HCT116 (cell line): ENCODE measurements at regions not wholly inside any gene's neighbourhood (a gene's known extent, or its start where the extent isn't known, plus 50 kb on each side); places are given as distances from the start of the nearest gene placed in this dataset.

ENCODE experiments used
- ATAC-seq: fragments of 200-7000 bp; cut with Tn5 transposase; 2 replicates; pipeline ENCODE4 v1.9.1; 2020; ENCODE audit warnings: mild to moderate bottlenecking, moderate library complexity
- BruUV-seq: library from RNA; stranded (reverse); fragments of 400-500 nt; replicated peaks from 2 replicates; lab custom pipeline; 2021; lab: Mats Ljungman, UMichigan
- CTCF ChIA-PET: fragments of 300-600 bp; sonication (Branson Sonifier 250); formaldehyde crosslinking; loops from one replicate; lab custom pipeline; 2021; ENCODE audit warnings: antibody characterized with exemption; lab: Charles Lee
- POLR2A ChIA-PET: fragments of 300-600, 350-600 bp; sonication (Branson Sonifier 250); formaldehyde crosslinking; loops from one replicate; lab custom pipeline; 2021; ENCODE audit warnings: antibody characterized with exemption; lab: Charles Lee
- RAD21 ChIA-PET, 2 experiments: fragments of 300-600 bp; sonication (Branson Sonifier 250); formaldehyde crosslinking; loops; one replicate each; lab custom pipeline; 2023; ENCODE audit warnings: low total read pairs in 2 of 2; ENCODE audit not compliant: uncharacterized antibody in 2 of 2, unreplicated experiment in 2 of 2, low non-redundant PET in 1 of 2; lab: Charles Lee
- DNase-seq: peaks from one replicate; pipeline ENCODE4 v3.0.0-alpha.2; 2010; ENCODE audit warnings: low read depth, low spot score
- H2AFZ ChIP-seq: fragments of 200-600 bp; shearing (Covaris generic), sonication (generic); 2 replicates; pipeline ENCODE4 v1.6.1; 2017; ENCODE audit warnings: low read depth, mixed run types, mixed read lengths, antibody characterized with exemption, low read length; ENCODE audit not compliant: poor library complexity, severe bottlenecking
- H3K27ac ChIP-seq: 2 replicates; pipeline ENCODE4 v1.5.1; 2012; ENCODE audit warnings: low read depth, low read length
- H3K27me3 ChIP-seq: fragments of 200-600 bp; sonication (generic); 2 replicates; pipeline ENCODE4 v1.6.1; 2016; ENCODE audit warnings: mixed run types, low read length, mixed read lengths; ENCODE audit not compliant: insufficient read depth
- H3K36me3 ChIP-seq, 2 experiments: fragments of 200-500 bp in 1 of 2; fragments of 200-600 bp in 1 of 2; sonication (Bioruptor generic) in 1 of 2; sonication (generic) in 1 of 2; 2 replicates each; pipeline versions ENCODE4 v1.5.1 to v1.6.1; 2014 to 2016; ENCODE audit warnings: low read length in 2 of 2, inconsistent platforms in 1 of 2, mixed read lengths in 1 of 2, mixed run types in 1 of 2; ENCODE audit not compliant: insufficient read depth in 2 of 2, control insufficient read depth in 1 of 2
- H3K4me1 ChIP-seq, 2 experiments: fragments of 200-600 bp in 1 of 2; sonication (generic) in 1 of 2; 2 replicates each; pipeline versions ENCODE4 v1.5.1 to v1.6.1; 2012 to 2017; ENCODE audit warnings: low read length in 2 of 2, inconsistent platforms in 1 of 2, mild to moderate bottlenecking in 1 of 2, mixed read lengths in 1 of 2, mixed run types in 1 of 2, moderate library complexity in 1 of 2; ENCODE audit not compliant: insufficient read depth in 2 of 2, control insufficient read depth in 1 of 2
- H3K4me2 ChIP-seq: fragments of 200-600 bp; sonication (generic); 2 replicates; pipeline ENCODE4 v1.6.1; 2017; ENCODE audit warnings: mixed run types, low read length, mixed read lengths
- H3K4me3 ChIP-seq, 2 experiments: fragments of 200-600 bp in 1 of 2; sonication (generic) in 1 of 2; replicated peaks in 1 of 2; 2 replicates each; pipeline ENCODE4 v1.5.1; 2011 to 2016; ENCODE audit warnings: low read length in 2 of 2, control low read depth in 1 of 2, low read depth in 1 of 2, mild to moderate bottlenecking in 1 of 2, mixed read lengths in 1 of 2, mixed run types in 1 of 2
- H3K79me2 ChIP-seq: fragments of 200-600 bp; sonication (generic); 2 replicates; pipeline ENCODE4 v1.6.1; 2017; ENCODE audit warnings: mild to moderate bottlenecking, mixed run types, low read length, moderate library complexity, mixed read lengths; ENCODE audit not compliant: insufficient read depth
- H3K9ac ChIP-seq: fragments of 200-600 bp; sonication (generic); 2 replicates; pipeline ENCODE4 v1.6.1; 2016; ENCODE audit warnings: low read length, mixed read lengths
- H3K9me2 ChIP-seq: fragments of 200-600 bp; sonication (generic), shearing (Covaris generic); 2 replicates; pipeline ENCODE4 v1.6.1; 2017; ENCODE audit warnings: mixed run types, mild to moderate bottlenecking, moderate library complexity; ENCODE audit not compliant: insufficient read depth
- H3K9me3 ChIP-seq, 2 experiments: fragments of 200-500 bp in 1 of 2; fragments of 200-600 bp in 1 of 2; sonication (Bioruptor generic) in 1 of 2; sonication (generic) in 1 of 2; 2 replicates each; pipeline ENCODE4 v1.6.1; 2014 to 2017; ENCODE audit warnings: low read length in 2 of 2, mixed read lengths in 2 of 2, inconsistent platforms in 1 of 2, low read depth in 1 of 2, mild to moderate bottlenecking in 1 of 2, mixed run types in 1 of 2, moderate library complexity in 1 of 2; ENCODE audit not compliant: control insufficient read depth in 1 of 2, insufficient read depth in 1 of 2
- H4K20me1 ChIP-seq: fragments of 200-600 bp; sonication (generic), shearing (Covaris generic); 2 replicates; pipeline ENCODE4 v1.6.1; 2017; ENCODE audit warnings: mixed run types, mild to moderate bottlenecking, moderate library complexity; ENCODE audit not compliant: insufficient read depth
- CBX3 ChIP-seq: IDR thresholded peaks from 2 replicates; pipeline ENCODE4 v1.6.1; 2012; ENCODE audit warnings: low read depth
- ELF1 ChIP-seq: IDR thresholded peaks from 2 replicates; pipeline ENCODE4 v1.6.1; 2012; ENCODE audit warnings: low read depth, borderline replicate concordance
- EZH2 ChIP-seq: fragments of 200-600 bp; sonication (generic); IDR thresholded peaks from 2 replicates; pipeline ENCODE4 v1.6.1; 2017; ENCODE audit warnings: antibody characterized with exemption, mixed run types
- FOSL1 ChIP-seq: IDR thresholded peaks from 2 replicates; pipeline ENCODE4 v1.6.1; 2012; ENCODE audit warnings: low read depth
- RAD21 ChIP-seq: IDR thresholded peaks from 2 replicates; pipeline ENCODE4 v1.6.1; 2012; ENCODE audit warnings: low read depth, mild to moderate bottlenecking
- SP1 ChIP-seq: IDR thresholded peaks from 2 replicates; pipeline ENCODE4 v1.6.1; 2012; ENCODE audit warnings: low read depth
- intact Hi-C: fragments of 100-400 bp; cut with micrococcal nuclease; formaldehyde crosslinking; loops from 2 replicates; pipeline ENCODE4 v1.10.0; 2022
- TF ChIP-seq, protein P1 (sequence below), 3 experiments: fragments of 200-600 bp in 1 of 3; sonication (generic) in 1 of 3; IDR thresholded peaks in 2 of 3; conservative IDR thresholded peaks in 1 of 3; 2 replicates each; pipeline ENCODE4 v1.5.1; 2012 to 2017; ENCODE audit warnings: low read depth in 2 of 3, low read length in 2 of 3, antibody characterized with exemption in 1 of 3, borderline replicate concordance in 1 of 3, control low read depth in 1 of 3, mild to moderate bottlenecking in 1 of 3, mixed read lengths in 1 of 3, mixed run types in 1 of 3, moderate library complexity in 1 of 3; ENCODE audit not compliant: insufficient read depth in 1 of 3

DNA sequence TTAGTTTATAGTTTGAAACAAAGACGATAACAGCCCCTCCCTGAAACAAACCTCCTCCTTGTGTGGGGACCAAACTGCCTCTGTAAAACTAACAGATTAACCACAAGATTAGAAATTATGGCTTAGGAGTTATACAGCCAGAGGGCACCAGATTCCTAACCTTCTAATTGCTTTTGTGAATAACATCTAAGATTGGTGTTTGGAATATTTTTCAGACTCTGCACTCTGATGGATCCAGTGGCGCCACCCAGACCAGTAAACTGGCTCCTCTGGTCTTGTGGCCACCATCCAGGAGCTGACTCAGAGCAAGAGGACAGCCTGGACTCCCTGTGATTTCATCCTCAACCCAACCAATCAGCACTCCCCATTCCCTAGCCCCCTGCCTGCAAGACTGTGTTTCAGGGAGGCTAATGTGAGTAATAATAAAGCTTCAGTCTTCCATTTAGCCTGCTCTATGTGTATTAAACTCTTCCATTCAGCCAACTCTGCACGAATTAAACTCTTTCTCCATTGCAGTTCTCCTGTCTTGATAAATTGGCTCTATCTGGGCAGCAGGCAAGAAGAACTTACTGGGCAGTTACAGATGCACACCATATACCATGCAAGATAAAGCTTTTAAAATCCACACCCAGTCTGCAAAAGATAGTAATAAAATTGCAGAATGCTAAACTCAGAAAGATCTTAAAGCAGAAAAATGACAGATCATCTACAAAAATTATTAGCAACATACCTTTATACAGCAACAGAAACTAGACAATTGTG lies 58.5 kb upstream of the SLC22A16 start:
- Histone ChIP-seq H3K4me2 (peak overlapping the region; percentile 11; the same call in 1 of the 2 replicates), H3K9ac (no peak overlapping the region), H4K20me1 (no peaks in the 10 kb centered on the region), H3K79me2 (no peaks in the 10 kb centered on the region), H3K36me3 (no peaks in the 10 kb centered on the region), H3K27ac (no peak overlapping the region), H2AFZ (no peak overlapping the region), H3K27me3 (no peaks in the 10 kb centered on the region), H3K9me2 (no peaks in the 10 kb centered on the region), H3K4me1 (peaks cover 22 to 48% of the 10 kb centered on the region in 2 experiments), H3K9me3 (peaks cover 0 to 11% of the 10 kb centered on the region in 2 experiments; a peak in 1 of 4 replicates), H3K4me3 (no peak overlapping the region)
- no TSS peak for BruUV-seq
- intact Hi-C loops: no loop called here
- TF ChIP-seq CBX3 (peak; percentile 65; the same call in 1 of the 2 replicates), FOSL1 (no peak), RAD21 (peak; percentile 60), ELF1 (no peak), SP1 (peak; percentile 27; the same call in 1 of the 2 replicates), EZH2 (no peak)
- TF ChIP-seq, protein P1, sequence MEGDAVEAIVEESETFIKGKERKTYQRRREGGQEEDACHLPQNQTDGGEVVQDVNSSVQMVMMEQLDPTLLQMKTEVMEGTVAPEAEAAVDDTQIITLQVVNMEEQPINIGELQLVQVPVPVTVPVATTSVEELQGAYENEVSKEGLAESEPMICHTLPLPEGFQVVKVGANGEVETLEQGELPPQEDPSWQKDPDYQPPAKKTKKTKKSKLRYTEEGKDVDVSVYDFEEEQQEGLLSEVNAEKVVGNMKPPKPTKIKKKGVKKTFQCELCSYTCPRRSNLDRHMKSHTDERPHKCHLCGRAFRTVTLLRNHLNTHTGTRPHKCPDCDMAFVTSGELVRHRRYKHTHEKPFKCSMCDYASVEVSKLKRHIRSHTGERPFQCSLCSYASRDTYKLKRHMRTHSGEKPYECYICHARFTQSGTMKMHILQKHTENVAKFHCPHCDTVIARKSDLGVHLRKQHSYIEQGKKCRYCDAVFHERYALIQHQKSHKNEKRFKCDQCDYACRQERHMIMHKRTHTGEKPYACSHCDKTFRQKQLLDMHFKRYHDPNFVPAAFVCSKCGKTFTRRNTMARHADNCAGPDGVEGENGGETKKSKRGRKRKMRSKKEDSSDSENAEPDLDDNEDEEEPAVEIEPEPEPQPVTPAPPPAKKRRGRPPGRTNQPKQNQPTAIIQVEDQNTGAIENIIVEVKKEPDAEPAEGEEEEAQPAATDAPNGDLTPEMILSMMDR (IDR thresholded peaks at IDR 0.05 in 2 of 3, conservative IDR thresholded peaks at IDR 0.05 in 1 of 3; ENCODE audit: borderline replicate concordance in 1 of 3, insufficient read depth in 1 of 3, low read depth in 2 of 3, low read length in 2 of 3): peak in 1 of 3 experiments; percentile 35; a peak in 1 of 6 replicates
- ATAC-seq: no peak
- DNase-seq: no peak
- CTCF ChIA-PET: no interaction called here
- RAD21 ChIA-PET: no interaction called here
- POLR2A ChIA-PET: no interaction called here
